WERI-Rb-1 (cell line): ENCODE measurements at regions not wholly inside any gene's neighbourhood (a gene's known extent, or its start where the extent isn't known, plus 50 kb on each side); places are given as distances from the start of the nearest gene placed in this dataset.

Source experiments
- DNase-seq: peaks from one replicate; pipeline ENCODE4 v3.0.0-alpha.2; 2020
- H3K27ac ChIP-seq: fragments of 250-450 bp; sonication (Bioruptor Pico); 2 replicates; pipeline ENCODE4 v1.5.1; 2020; ENCODE audit warnings: mild to moderate bottlenecking, moderate library complexity
- H3K27me3 ChIP-seq: fragments of 250-450 bp; sonication (Bioruptor Pico); 2 replicates; pipeline ENCODE4 v1.5.1; 2021; ENCODE audit warnings: mild to moderate bottlenecking, low read depth, moderate library complexity; ENCODE audit not compliant: insufficient read depth, severe bottlenecking
- H3K36me3 ChIP-seq: fragments of 250-450 bp; sonication (Bioruptor Pico); 2 replicates; pipeline ENCODE4 v1.5.1; 2020; ENCODE audit warnings: mild to moderate bottlenecking, moderate library complexity
- H3K4me3 ChIP-seq: 2 replicates; pipeline ENCODE4 v1.5.1; 2011; ENCODE audit warnings: low read depth, mild to moderate bottlenecking, control low read depth, low read length
- H3K9me3 ChIP-seq: fragments of 250-450 bp; sonication (Bioruptor Pico); 2 replicates; pipeline ENCODE4 v1.5.1; 2021; ENCODE audit warnings: mild to moderate bottlenecking, moderate library complexity; ENCODE audit not compliant: severe bottlenecking
- TF ChIP-seq, protein P1 (sequence below): IDR thresholded peaks from 2 replicates; pipeline ENCODE4 v1.5.1; 2011; ENCODE audit warnings: low read depth, mild to moderate bottlenecking, control low read depth, inconsistent platforms, low read length

DNA sequence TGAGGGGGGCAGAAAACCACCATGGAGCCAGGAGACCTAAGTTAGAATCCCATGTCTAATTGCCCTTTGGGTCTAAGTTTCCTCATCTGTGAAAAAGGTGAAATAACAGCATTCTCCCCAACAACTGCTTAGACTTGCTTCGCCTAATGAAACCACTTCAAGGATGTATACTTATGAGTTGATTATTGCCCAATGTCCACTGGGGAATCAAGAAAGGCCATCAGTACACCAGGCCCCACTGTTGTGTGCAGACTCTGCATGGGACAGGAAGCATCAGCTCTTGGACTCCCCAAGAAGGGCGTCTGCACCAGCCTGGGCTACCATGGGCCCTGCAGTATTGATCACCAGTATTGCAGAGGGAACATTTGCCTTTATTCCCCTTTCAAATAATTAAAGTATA, 189.6 kb downstream of the MAFB start:
- TF ChIP-seq, protein P1, sequence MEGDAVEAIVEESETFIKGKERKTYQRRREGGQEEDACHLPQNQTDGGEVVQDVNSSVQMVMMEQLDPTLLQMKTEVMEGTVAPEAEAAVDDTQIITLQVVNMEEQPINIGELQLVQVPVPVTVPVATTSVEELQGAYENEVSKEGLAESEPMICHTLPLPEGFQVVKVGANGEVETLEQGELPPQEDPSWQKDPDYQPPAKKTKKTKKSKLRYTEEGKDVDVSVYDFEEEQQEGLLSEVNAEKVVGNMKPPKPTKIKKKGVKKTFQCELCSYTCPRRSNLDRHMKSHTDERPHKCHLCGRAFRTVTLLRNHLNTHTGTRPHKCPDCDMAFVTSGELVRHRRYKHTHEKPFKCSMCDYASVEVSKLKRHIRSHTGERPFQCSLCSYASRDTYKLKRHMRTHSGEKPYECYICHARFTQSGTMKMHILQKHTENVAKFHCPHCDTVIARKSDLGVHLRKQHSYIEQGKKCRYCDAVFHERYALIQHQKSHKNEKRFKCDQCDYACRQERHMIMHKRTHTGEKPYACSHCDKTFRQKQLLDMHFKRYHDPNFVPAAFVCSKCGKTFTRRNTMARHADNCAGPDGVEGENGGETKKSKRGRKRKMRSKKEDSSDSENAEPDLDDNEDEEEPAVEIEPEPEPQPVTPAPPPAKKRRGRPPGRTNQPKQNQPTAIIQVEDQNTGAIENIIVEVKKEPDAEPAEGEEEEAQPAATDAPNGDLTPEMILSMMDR, result no peak
- no peak for DNase-seq
- no peak overlapping the region for H3K27ac ChIP-seq
- H3K36me3 ChIP-seq, result no peaks in the 10 kb centered on the region
- H3K4me3 ChIP-seq, result no peak overlapping the region
- H3K27me3 ChIP-seq, result peaks cover 32% of the 10 kb centered on the region
- no peaks in the 10 kb centered on the region for H3K9me3 ChIP-seq

DNA sequence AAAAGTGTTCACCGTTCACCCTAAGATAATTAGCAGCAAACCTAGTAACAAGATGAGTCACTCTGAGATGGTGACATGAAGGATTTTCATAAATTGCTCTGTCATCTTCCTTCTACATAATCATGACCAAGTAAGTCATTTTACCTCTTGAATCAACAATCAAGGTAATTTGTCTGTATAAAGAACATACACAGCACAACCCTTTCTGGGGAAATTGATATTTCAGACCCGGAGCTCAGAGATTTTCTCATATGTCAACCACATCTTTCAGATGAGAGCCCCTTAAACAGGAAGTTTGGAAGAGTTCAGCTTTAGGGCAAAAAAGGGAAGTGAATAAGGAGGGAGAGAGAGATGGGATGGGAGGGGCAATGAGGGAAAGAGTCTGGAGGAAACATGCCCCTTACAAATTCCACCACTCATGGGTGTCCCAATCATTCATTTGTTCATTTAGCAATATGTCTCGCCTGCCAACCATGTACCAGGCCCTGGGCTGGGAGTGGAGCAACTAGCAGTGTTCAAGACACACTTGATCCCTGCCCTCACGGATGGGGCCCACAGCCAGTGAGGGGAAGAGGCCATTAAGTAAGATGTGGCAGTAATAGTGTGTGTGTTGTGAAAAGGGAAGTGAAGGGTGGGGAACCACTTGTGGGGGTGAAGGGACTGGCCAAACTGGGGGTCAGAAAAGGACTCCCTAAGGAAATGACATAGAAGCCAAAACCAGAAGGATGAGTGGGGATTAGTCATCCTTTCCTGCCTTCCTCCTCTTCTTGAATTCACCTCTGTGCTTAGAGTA, 190.9 kb downstream of the MAFB start:
- no peak for DNase-seq
- Histone ChIP-seq H3K27ac (no peak overlapping the region), H3K4me3 (no peak overlapping the region), H3K9me3 (no peaks in the 10 kb centered on the region), H3K36me3 (no peaks in the 10 kb centered on the region), H3K27me3 (peaks cover 27% of the 10 kb centered on the region)
- TF ChIP-seq, protein P1, result no peak

DNA sequence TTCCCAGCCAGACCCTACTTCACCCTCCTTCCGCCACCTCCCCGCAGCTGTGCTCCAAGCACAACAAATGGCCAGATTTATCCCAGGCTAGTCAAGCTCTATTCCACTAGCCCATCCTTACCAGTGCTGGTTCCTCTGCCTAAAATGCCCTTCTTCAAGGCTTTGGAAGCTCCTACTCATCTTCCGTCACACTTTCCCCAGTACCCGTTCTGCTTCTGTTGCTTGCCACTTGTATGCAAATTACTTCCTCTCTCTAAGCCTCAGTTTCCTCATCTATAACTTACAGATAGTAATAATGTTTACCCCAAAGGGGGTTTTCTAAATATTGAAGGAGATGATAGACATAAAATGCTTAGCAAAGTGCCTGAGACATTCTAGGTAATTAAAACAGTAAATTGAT, 193.1 kb downstream of the MAFB start:
- Histone ChIP-seq H3K9me3 (no peaks in the 10 kb centered on the region), H3K27ac (no peak overlapping the region), H3K36me3 (no peaks in the 10 kb centered on the region), H3K4me3 (no peak overlapping the region), H3K27me3 (peaks cover 26% of the 10 kb centered on the region)
- TF ChIP-seq, protein P1, result no peak
- DNase-seq, result no peak

DNA sequence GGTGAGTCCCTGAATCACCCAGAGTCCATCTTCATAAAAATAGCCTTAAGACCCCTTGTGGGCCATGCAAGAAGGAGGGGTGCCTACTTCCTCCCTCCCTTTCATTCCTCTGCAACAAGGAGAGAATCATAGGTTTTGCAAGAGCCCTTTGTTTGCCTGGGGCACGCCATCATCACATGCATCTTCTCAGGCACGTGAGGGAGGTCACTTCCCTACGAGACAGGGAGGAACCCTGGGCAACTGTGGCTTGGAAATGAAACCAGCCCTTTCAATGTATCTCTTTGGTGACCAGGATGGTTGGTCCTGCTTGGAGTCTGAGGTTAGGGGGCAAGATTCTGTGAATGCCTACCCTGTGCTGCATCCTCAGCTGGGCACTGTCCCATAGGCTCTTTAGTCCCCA, 194.8 kb downstream of the MAFB start:
- no peak for DNase-seq
- no peak overlapping the region for H3K27ac ChIP-seq

DNA sequence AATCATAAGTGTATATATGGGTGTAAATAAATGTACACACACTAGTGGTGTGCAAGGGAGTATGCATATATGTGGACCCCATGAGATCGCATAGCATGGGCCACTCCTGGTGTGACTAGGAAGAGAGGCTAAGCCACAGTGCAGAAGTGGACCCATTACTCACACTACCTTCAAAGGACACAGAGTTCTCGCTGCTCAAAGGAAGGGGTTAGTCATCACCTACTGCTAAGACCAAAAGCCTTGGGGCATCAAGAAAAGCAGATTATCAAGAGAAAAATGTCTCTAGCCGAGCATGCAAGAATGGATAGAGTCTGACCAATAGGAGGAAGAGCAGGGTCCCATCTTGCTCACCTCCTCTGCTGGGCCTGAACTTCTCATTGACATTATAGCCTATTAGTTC, 195.5 kb downstream of the MAFB start:
- DNase-seq, result no peak
- Histone ChIP-seq H3K9me3 (no peaks in the 10 kb centered on the region), H3K36me3 (no peaks in the 10 kb centered on the region), H3K27ac (no peak overlapping the region), H3K27me3 (peaks cover 30% of the 10 kb centered on the region), H3K4me3 (no peak overlapping the region)
- TF ChIP-seq, protein P1, result no peak

More for the DNA sequence above, 194.8 kb downstream of the MAFB start:
- TF ChIP-seq, protein P1, result no peak
- H3K4me3 ChIP-seq, result no peak overlapping the region
- H3K36me3 ChIP-seq, result no peaks in the 10 kb centered on the region
- H3K27me3 ChIP-seq, result peaks cover 30% of the 10 kb centered on the region
- no peaks in the 10 kb centered on the region for H3K9me3 ChIP-seq

DNA sequence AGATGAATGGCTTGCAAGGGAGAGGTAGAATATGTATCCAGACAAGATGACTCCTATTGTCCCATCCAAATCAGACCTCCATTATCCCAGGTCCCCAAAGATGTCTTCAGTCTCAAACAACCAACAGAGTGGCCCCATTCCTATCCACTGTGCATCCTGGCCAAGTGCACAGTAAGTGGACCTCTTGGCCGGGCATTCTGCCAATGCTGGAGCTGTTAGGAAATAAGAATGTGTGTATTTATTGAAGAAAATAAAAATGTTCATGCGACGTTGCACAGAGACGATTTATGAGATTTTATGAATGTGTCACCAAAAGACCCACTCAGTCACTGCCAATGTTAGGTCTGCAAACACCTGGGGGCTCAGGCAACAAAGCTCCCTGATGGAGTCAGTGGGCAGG, 196.0 kb downstream of the MAFB start:
- H3K27ac ChIP-seq, result no peak overlapping the region
- H3K4me3 ChIP-seq, result no peak overlapping the region
- TF ChIP-seq, protein P1, result no peak

More for the DNA sequence above, 196.0 kb downstream of the MAFB start:
- Histone ChIP-seq H3K9me3 (no peaks in the 10 kb centered on the region), H3K27me3 (peaks cover 30% of the 10 kb centered on the region), H3K36me3 (no peaks in the 10 kb centered on the region)
- no peak for DNase-seq
